ENCODE measurements at regions not wholly inside any gene's neighbourhood (a gene's known extent, or its start where the extent isn't known, plus 50 kb on each side); places are given as distances from the start of the nearest gene placed in this dataset.

DNA sequence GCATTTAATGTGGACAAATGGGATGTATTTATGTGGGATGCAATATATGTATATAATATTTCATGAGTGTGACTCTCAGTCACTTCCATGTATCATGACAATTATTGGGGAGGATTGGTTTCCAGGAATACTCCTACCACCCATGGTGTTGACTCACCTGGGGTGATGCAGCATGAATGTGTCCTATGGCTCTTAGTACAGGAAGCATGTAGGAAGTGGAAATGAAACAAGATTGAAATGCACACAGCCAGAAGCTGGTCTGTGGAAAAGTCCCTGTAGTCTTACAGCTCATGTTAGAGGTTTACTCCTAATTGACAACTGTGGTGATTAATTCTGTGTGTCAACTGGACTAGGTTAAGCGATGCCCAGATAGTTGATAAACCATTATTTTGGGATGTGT lies 89.3 kb upstream of the HAAO start:
- no peak for DNase-seq (ENCODE audit: low read depth)
- no peak overlapping the region for H3K4me3 ChIP-seq (ENCODE audit: low read depth, low read length)
- TF ChIP-seq, protein P1, sequence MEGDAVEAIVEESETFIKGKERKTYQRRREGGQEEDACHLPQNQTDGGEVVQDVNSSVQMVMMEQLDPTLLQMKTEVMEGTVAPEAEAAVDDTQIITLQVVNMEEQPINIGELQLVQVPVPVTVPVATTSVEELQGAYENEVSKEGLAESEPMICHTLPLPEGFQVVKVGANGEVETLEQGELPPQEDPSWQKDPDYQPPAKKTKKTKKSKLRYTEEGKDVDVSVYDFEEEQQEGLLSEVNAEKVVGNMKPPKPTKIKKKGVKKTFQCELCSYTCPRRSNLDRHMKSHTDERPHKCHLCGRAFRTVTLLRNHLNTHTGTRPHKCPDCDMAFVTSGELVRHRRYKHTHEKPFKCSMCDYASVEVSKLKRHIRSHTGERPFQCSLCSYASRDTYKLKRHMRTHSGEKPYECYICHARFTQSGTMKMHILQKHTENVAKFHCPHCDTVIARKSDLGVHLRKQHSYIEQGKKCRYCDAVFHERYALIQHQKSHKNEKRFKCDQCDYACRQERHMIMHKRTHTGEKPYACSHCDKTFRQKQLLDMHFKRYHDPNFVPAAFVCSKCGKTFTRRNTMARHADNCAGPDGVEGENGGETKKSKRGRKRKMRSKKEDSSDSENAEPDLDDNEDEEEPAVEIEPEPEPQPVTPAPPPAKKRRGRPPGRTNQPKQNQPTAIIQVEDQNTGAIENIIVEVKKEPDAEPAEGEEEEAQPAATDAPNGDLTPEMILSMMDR (IDR thresholded peaks at IDR 0.05; ENCODE audit: insufficient read depth, low read length): no peak

DNA sequence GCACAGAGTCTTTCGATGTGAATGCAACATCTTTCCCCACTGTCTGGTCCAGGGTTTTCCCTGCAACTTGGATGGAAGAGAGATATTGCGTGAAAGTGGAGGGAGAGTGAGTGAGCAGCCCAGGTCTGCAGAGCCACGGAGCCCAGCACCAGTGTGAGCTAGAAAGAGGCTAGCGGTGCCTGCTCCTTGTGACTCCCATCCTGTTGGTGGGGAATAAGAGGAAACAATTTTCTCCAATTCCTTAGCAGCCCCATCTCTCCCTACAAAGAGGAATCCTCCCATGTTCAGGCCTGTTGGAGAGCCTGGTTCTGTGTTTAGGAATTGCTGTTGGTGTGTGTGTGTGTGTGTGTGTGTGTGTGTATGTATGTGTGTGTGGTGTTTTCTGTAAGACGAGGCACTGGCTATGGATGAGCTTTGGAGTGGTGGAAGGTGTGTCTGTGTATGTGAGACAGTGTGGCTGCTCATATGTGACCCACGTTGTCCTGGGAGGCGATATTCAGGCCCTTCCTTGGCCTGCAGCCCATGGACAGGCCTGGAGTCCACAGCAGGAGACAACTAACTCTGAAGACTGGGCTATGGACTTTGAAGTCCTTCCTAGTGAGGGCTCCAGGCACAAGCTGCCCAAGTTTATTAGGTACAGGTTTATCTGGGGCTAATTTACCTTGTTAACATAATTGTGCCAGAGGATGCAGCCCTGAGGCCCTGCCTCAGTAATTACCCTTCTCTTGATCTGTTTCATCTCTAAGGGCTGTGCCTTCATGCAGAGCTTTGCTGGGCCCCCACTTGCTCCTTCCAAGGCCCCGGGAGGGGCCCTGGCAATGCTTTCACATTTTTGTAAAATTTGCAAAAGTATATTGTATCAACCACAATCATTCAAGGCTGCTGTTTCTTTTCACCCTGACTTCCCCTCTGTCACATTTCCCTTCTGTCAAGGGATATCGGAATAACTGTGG lies 88.6 kb upstream of the HAAO start:
- TF ChIP-seq, protein P1 (IDR thresholded peaks at IDR 0.05; ENCODE audit: insufficient read depth, low read length): no peak
- no peak for DNase-seq (ENCODE audit: low read depth)
- no peak overlapping the region for H3K4me3 ChIP-seq (ENCODE audit: low read depth, low read length)

DNA sequence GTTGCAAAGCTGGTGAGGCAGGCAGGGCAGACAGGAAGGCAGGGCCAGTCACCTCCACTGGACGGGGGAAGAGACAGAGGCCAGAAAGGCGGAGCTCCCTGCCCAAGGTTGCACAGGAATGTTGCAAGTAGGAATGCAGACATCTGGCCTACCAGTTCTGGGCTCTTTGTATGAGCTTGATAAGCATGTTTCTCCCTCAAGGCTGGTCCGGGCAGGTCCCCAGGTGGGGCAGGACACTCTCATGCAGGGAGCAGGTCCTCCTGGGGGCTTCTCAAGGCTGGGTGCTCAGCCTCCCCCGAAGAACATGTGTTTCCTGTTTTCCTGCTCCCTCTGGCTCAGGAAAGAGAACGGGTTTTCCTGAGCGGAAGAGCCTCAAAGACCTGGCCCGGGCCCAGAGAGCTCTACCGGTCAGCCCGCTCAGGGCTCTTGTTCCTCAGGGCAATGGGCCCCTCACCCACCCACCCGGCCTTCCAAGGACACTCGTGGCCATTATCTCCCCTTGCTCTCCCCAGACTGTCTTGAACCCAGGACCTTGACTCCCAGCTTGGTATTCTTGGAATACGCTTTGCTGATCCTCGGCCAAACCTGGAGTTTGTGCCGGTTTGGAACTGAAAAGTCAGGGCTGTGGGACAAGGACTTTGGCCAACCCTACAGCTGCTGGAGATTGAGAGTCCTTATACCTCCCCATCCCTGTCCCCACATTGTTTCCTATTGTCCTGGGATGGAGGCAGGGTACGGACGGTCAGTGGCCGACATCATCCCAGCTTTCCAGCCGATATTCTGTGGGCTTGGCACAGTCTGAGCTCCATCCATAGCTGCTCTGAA lies 87.7 kb upstream of the HAAO start:
- no peak overlapping the region for H3K4me3 ChIP-seq (ENCODE audit: low read depth, low read length)
- TF ChIP-seq, protein P1 (IDR thresholded peaks at IDR 0.05; ENCODE audit: insufficient read depth, low read length): no peak
- no peak for DNase-seq (ENCODE audit: low read depth)

DNA sequence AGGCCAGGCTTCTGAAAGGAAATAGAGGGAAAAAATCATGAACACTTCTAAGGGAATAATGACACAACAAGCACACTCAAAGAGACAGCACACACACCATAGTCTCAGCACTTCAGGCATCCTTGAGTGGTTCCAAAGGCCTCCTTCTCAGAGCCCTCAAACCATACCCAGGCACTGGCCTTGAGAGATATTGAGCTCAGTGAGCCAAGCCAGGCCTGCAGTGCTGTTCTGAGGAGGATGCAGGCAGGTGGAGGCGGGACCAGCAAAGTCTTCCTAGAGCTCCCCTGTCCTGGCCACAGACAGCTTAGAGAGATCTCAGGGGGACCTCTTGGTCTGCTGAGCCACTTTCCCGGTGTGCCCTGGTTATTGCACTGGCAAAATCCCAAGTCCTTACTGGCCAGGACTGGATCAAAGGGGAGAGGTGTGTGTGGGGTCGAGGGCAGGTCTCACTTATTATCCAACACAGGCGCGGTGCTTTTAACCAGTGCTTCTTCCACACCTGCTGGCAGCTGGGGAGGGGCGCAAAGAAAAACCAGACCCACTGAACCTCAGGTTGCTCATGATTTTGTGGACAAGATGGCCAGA lies 86.8 kb upstream of the HAAO start:
- no peak for DNase-seq (ENCODE audit: low read depth)
- TF ChIP-seq, protein P1 (IDR thresholded peaks at IDR 0.05; ENCODE audit: insufficient read depth, low read length): no peak
- no peak overlapping the region for H3K4me3 ChIP-seq (ENCODE audit: low read depth, low read length)

DNA sequence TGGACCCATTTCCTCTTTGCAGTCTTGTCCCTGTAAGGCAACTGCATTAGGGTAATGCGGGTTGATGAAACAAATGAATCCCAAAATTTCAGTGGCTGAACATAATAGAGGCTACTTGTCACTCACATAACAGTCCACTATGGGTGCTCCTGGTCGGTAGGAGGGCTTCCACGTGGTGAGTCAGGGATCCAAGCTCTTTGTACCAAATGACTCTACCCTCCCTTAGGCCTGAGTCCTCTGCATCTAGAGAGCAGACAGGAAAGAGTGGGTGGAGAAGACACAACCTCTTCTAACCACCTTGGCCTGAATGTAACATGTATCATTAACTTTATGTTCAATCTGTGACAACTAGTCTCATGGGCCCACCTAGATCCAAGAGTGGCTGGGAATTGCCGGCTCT lies 86.2 kb upstream of the HAAO start:
- DNase-seq (ENCODE audit: low read depth): no peak
- TF ChIP-seq, protein P1 (IDR thresholded peaks at IDR 0.05; ENCODE audit: insufficient read depth, low read length): no peak
- no peak overlapping the region for H3K4me3 ChIP-seq (ENCODE audit: low read depth, low read length)

DNA sequence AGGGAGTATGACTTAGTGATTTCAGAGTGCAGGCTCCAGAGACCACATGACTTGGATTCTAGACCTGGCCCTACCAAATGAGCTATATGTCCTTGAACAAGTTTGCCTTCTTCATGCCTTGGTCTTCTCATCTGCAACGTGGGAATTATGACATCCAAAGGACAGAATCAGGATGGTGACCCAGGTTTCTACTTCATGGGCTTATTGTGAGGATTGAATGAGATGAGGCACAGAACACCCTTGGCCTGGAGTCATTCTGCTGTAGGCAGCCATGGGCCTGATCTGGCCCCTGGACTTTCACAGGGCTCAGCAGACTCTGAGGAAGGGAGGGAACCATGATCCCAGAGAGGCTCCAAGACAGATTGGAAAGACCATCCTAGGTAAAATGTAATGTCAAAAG lies 85.6 kb upstream of the HAAO start:
- no peak for DNase-seq (ENCODE audit: low read depth)
- TF ChIP-seq, protein P1 (IDR thresholded peaks at IDR 0.05; ENCODE audit: insufficient read depth, low read length): no peak
- no peak overlapping the region for H3K4me3 ChIP-seq (ENCODE audit: low read depth, low read length)

Measured in fibroblast of the aortic adventitia (primary cell).